Memory B cell (primary cell): ENCODE measurements at regions not wholly inside any gene's neighbourhood (a gene's known extent, or its start where the extent isn't known, plus 50 kb on each side); places are given as distances from the start of the nearest gene placed in this dataset.

Experiments used
- ATAC-seq: fragments of 150-1000 bp; cut with Tn5 transposase; 2 replicates; pipeline ENCODE4 v1.10.0; 2021; ENCODE audit warnings: low read depth, mild to moderate bottlenecking, moderate library complexity
- DNase-seq, 2 donors: peaks; one replicate each; pipeline ENCODE4 v3.0.0; 2022; ENCODE audit warnings: low spot score in 2 of 2
- H3K27ac Mint-ChIP-seq: one replicate; pipeline ENCODE4 v1.8.0; 2022; ENCODE audit warnings: mild to moderate bottlenecking, moderate library complexity, mixed read lengths
- H3K27me3 Mint-ChIP-seq: one replicate; pipeline ENCODE4 v1.8.0; 2022; ENCODE audit warnings: mixed read lengths
- H3K36me3 Mint-ChIP-seq: one replicate; pipeline ENCODE4 v1.8.0; 2022; ENCODE audit warnings: mild to moderate bottlenecking, mixed read lengths
- H3K4me1 Mint-ChIP-seq: one replicate; pipeline ENCODE4 v1.8.0; 2022; ENCODE audit warnings: mixed read lengths
- H3K4me3 Mint-ChIP-seq: one replicate; pipeline ENCODE4 v1.8.0; 2022; ENCODE audit warnings: mild to moderate bottlenecking, moderate library complexity, mixed read lengths
- H3K9me3 Mint-ChIP-seq: one replicate; pipeline ENCODE4 v1.8.0; 2022; ENCODE audit warnings: mixed read lengths

GRCh38 chr4:32454482-32454881 lies 1734.3 kb downstream of the PCDH7 start:
- H3K36me3 Mint-ChIP-seq, result no peaks in the 10 kb centered on the region
- no peaks in the 10 kb centered on the region for H3K4me1 Mint-ChIP-seq
- H3K4me3 Mint-ChIP-seq, result no peak overlapping the region
- no peak overlapping the region for H3K27ac Mint-ChIP-seq
- DNase-seq (no peak), ATAC-seq (no peak)
- peaks cover 2% of the 10 kb centered on the region for H3K9me3 Mint-ChIP-seq
- H3K27me3 Mint-ChIP-seq, result no peaks in the 10 kb centered on the region

GRCh38 chr4:32455231-32455630 lies 1735.1 kb downstream of the PCDH7 start:
- Mint-ChIP-seq H3K36me3 (no peaks in the 10 kb centered on the region), H3K9me3 (peaks cover 2% of the 10 kb centered on the region), H3K27me3 (no peaks in the 10 kb centered on the region), H3K4me1 (no peaks in the 10 kb centered on the region), H3K27ac (no peak overlapping the region), H3K4me3 (no peak overlapping the region)
- DNase-seq (no peak), ATAC-seq (no peak)

- H3K9me3 Mint-ChIP-seq, result no peaks in the 10 kb centered on the region
- no peaks in the 10 kb centered on the region for H3K27me3 Mint-ChIP-seq
- no peak overlapping the region for H3K27ac Mint-ChIP-seq
Observed at GRCh38 chr4:32460972-32461371, 1740.8 kb downstream of the PCDH7 start.

DNA sequence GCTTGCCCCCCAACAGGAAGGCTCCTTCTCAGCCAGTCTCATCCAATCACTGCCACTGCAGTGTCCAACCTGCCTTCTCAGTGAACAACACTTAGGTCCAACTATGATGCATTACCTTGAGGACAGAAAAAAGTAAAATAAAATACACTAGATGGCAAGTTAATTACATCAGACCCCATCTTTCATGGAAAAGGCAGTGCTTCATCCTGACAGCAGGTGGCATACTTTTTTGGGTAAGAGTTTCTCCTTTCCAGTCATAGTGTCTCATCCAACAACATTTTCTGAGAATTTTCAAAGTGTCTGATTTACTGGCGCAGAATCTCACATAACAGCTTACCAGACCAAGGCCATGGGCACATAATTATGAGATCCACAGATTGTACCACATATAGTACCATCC lies 1742.8 kb downstream of the PCDH7 start:
- ATAC-seq (no peak), DNase-seq (no peak)
- H3K27me3 Mint-ChIP-seq, result no peaks in the 10 kb centered on the region

More at GRCh38 chr4:32460972-32461371, 1740.8 kb downstream of the PCDH7 start:
- DNase-seq (no peak), ATAC-seq (no peak)
- no peaks in the 10 kb centered on the region for H3K36me3 Mint-ChIP-seq
- H3K4me3 Mint-ChIP-seq, result no peak overlapping the region
- no peaks in the 10 kb centered on the region for H3K4me1 Mint-ChIP-seq

DNA sequence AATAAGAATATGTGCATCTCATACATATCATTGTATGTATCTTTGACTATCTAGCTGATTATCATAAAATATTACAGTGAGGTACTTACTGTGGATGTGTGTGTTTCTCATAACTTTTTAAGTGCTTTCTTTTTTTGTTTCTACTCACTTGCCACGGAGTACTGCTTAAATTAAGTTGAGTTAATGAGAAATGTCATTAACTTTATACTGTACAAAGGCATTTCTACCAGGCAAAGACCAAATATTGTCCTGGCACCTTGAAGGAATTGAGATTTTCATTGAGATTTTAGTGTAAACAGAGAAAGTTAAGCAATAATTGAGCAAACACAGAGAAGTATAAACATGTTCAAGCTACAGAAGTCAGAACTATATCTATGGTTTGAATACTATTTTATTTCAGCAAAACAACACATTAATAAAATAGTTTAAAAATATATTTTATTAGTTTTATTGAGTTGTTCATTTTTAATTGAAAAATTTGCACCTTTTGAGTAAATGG lies 1750.0 kb downstream of the PCDH7 start:
- Mint-ChIP-seq H3K9me3 (peaks cover 1% of the 10 kb centered on the region), H3K36me3 (no peaks in the 10 kb centered on the region)

More for the DNA sequence above, 1742.8 kb downstream of the PCDH7 start:
- Mint-ChIP-seq H3K27ac (no peak overlapping the region), H3K36me3 (no peaks in the 10 kb centered on the region), H3K4me3 (no peak overlapping the region), H3K9me3 (no peaks in the 10 kb centered on the region), H3K4me1 (no peaks in the 10 kb centered on the region)

DNA sequence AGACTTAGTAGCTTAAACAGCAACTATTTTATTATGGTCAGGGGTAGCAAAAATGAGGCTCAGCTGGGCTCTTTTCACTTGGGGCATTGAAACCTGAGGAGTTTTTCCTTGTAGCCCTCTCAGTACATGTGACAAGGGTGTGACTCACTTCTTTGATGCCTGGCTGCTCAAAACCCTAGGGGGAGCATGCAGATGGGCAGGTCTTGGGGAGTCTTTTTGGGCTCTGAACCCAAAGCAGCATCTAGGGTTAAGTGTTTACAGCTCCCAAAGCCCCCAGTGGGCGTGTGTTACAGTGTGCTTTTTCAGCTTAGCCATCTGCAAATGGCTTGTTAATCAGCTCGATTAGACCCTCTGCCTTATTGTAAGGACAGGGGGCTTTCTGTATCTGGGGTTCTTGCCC lies 1752.7 kb downstream of the PCDH7 start:
- H3K4me1 Mint-ChIP-seq, result no peaks in the 10 kb centered on the region
- no peak for DNase-seq
- no peaks in the 10 kb centered on the region for H3K27me3 Mint-ChIP-seq
- peaks cover 1% of the 10 kb centered on the region for H3K9me3 Mint-ChIP-seq
- no peak overlapping the region for H3K27ac Mint-ChIP-seq
- no peaks in the 10 kb centered on the region for H3K36me3 Mint-ChIP-seq
- ATAC-seq, result no peak
- no peak overlapping the region for H3K4me3 Mint-ChIP-seq

More for the DNA sequence above, 1750.0 kb downstream of the PCDH7 start:
- no peaks in the 10 kb centered on the region for H3K27me3 Mint-ChIP-seq
- H3K27ac Mint-ChIP-seq, result no peak overlapping the region
- H3K4me1 Mint-ChIP-seq, result no peaks in the 10 kb centered on the region
- ATAC-seq, result no peak
- no peak for DNase-seq
- no peak overlapping the region for H3K4me3 Mint-ChIP-seq

GRCh38 chr4:32475710-32476109 lies 1755.5 kb downstream of the PCDH7 start:
- Mint-ChIP-seq H3K36me3 (no peaks in the 10 kb centered on the region), H3K9me3 (peaks cover 3% of the 10 kb centered on the region), H3K27ac (no peak overlapping the region), H3K27me3 (no peaks in the 10 kb centered on the region), H3K4me3 (no peak overlapping the region), H3K4me1 (no peaks in the 10 kb centered on the region)
- no peak for DNase-seq
- no peak for ATAC-seq

GRCh38 chr4:32477518-32477917 lies 1757.3 kb downstream of the PCDH7 start:
- DNase-seq (no peak), ATAC-seq (no peak)
- H3K27me3 Mint-ChIP-seq, result no peaks in the 10 kb centered on the region
- H3K4me3 Mint-ChIP-seq, result no peak overlapping the region
- no peaks in the 10 kb centered on the region for H3K36me3 Mint-ChIP-seq
- H3K27ac Mint-ChIP-seq, result no peak overlapping the region
- peaks cover 3% of the 10 kb centered on the region for H3K9me3 Mint-ChIP-seq
- H3K4me1 Mint-ChIP-seq, result no peaks in the 10 kb centered on the region

DNA sequence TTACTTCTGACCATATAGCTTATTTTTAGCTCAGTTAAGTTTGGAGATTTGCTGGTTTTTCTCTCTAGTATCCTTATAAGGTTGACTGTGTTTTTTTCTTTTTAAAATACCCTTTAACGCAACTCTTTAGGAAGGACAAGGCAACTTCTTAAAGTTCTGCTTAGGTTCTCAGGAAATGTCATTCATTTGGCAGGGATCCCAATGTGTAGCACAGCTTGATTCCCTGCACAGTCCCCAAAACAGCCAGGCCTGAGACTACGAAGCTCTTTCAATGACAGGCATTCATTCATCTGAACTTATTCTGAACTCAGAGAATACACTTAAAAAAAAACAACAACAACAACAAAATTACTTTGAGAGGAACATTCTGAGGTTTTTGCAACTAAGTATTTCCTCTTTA lies 1765.8 kb downstream of the PCDH7 start:
- Mint-ChIP-seq H3K27ac (no peak overlapping the region), H3K9me3 (peaks cover 2% of the 10 kb centered on the region), H3K4me3 (no peak overlapping the region), H3K4me1 (no peaks in the 10 kb centered on the region), H3K27me3 (no peaks in the 10 kb centered on the region), H3K36me3 (no peaks in the 10 kb centered on the region)
- ATAC-seq (no peak), DNase-seq (no peak)

GRCh38 chr4:32488690-32489089 lies 1768.5 kb downstream of the PCDH7 start:
- no peak for DNase-seq
- Mint-ChIP-seq H3K4me3 (no peak overlapping the region), H3K27ac (no peak overlapping the region), H3K27me3 (no peaks in the 10 kb centered on the region), H3K9me3 (no peaks in the 10 kb centered on the region), H3K4me1 (no peaks in the 10 kb centered on the region), H3K36me3 (no peaks in the 10 kb centered on the region)
- no peak for ATAC-seq

- no peak for ATAC-seq
- Mint-ChIP-seq H3K9me3 (peaks cover 2% of the 10 kb centered on the region), H3K36me3 (no peaks in the 10 kb centered on the region), H3K4me1 (no peaks in the 10 kb centered on the region), H3K27me3 (no peaks in the 10 kb centered on the region), H3K4me3 (no peak overlapping the region), H3K27ac (no peak overlapping the region)
- no peak for DNase-seq
Observed at GRCh38 chr4:32499171-32499570, 1779.0 kb downstream of the PCDH7 start.

GRCh38 chr4:32503241-32503640 lies 1783.1 kb downstream of the PCDH7 start:
- H3K27ac Mint-ChIP-seq, result no peak overlapping the region
- H3K36me3 Mint-ChIP-seq, result no peaks in the 10 kb centered on the region
- peaks cover 2% of the 10 kb centered on the region for H3K9me3 Mint-ChIP-seq
- DNase-seq (no peak), ATAC-seq (no peak)
- H3K4me1 Mint-ChIP-seq, result no peaks in the 10 kb centered on the region
- H3K4me3 Mint-ChIP-seq, result no peak overlapping the region
- no peaks in the 10 kb centered on the region for H3K27me3 Mint-ChIP-seq

DNA sequence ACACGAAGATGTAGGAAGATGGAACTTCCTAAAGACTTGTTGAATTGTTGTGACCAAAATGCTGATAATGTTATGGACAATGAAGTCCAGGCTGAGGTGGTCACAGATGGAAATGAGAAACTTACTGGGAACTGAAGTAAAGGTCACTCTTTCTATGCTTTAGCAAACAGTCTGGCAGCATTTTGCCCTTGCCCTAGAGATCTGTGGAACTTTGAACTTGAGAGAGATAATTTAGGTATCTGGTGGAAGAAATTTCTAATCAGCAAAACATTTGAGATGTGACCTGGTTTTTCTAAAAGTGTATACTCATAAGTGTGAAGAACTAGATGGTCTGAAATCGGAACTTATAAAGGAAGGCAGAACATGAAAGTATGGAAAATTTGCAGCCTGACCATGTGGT lies 1785.9 kb downstream of the PCDH7 start:
- H3K9me3 Mint-ChIP-seq, result no peaks in the 10 kb centered on the region
- no peak overlapping the region for H3K27ac Mint-ChIP-seq

GRCh38 chr4:32519060-32519459 lies 1798.9 kb downstream of the PCDH7 start:
- ATAC-seq (no peak), DNase-seq (no peak)
- Mint-ChIP-seq H3K27me3 (no peaks in the 10 kb centered on the region), H3K9me3 (no peaks in the 10 kb centered on the region), H3K36me3 (no peaks in the 10 kb centered on the region), H3K4me1 (no peaks in the 10 kb centered on the region), H3K27ac (no peak overlapping the region), H3K4me3 (no peak overlapping the region)

More for the DNA sequence above, 1785.9 kb downstream of the PCDH7 start:
- Mint-ChIP-seq H3K4me1 (no peaks in the 10 kb centered on the region), H3K4me3 (no peak overlapping the region), H3K36me3 (no peaks in the 10 kb centered on the region), H3K27me3 (no peaks in the 10 kb centered on the region)
- ATAC-seq (no peak), DNase-seq (no peak)

GRCh38 chr4:32525420-32525819 lies 1805.3 kb downstream of the PCDH7 start:
- Mint-ChIP-seq H3K9me3 (no peaks in the 10 kb centered on the region), H3K4me1 (no peaks in the 10 kb centered on the region), H3K36me3 (no peaks in the 10 kb centered on the region), H3K4me3 (no peak overlapping the region), H3K27ac (no peak overlapping the region), H3K27me3 (no peaks in the 10 kb centered on the region)
- DNase-seq (no peak), ATAC-seq (no peak)
